Activated CD4-positive, alpha-beta T cell treated with anti-CD3 and anti-CD28 coated beads, Interleukin-2, Interleukin-4, amounts not matched to agents 100 ng/mL and 50 ng/mL, durations not matched to agents 16 hours and 8 hours (primary cell): ENCODE measurements at regions not wholly inside any gene's neighbourhood (a gene's known extent, or its start where the extent isn't known, plus 50 kb on each side); places are given as distances from the start of the nearest gene placed in this dataset.
"Not testable (repeated sequence)": the region's sequence is repeated elsewhere in the genome, so short reads cannot be mapped to it uniquely, and the experiment has no call there.

Source experiments
- DNase-seq: peaks from one replicate; pipeline ENCODE4 v3.0.0-alpha.2; 2020; ENCODE audit warnings: low spot score

GRCh38 chr14:35944847-35945246, 118.7 kb downstream of the BRMS1L start:
- DNase-seq, result peak; percentile 29

GRCh38 chr14:35940291-35940690, 114.2 kb downstream of the BRMS1L start:
- DNase-seq, result peak; percentile 52

GRCh38 chr14:35938770-35939169, 112.6 kb downstream of the BRMS1L start:
- DNase-seq, result no peak

GRCh38 chr14:35934499-35934898, 108.4 kb downstream of the BRMS1L start:
- peak; percentile 74 for DNase-seq

GRCh38 chr14:35932659-35933159, 106.6 kb downstream of the BRMS1L start:
- peak; percentile 54 for DNase-seq

- DNase-seq, result no peak
Measured at GRCh38 chr14:35932136-35932535, 106.0 kb downstream of the BRMS1L start.

- DNase-seq, result no peak
Measured at GRCh38 chr14:35931346-35931745, 105.2 kb downstream of the BRMS1L start.

- DNase-seq, result no peak
Measured at GRCh38 chr14:35929186-35929585, 103.0 kb downstream of the BRMS1L start.

GRCh38 chr14:35927727-35928126, 101.6 kb downstream of the BRMS1L start:
- no peak for DNase-seq

- DNase-seq, result no peak
Measured at GRCh38 chr14:35925319-35925718, 99.2 kb downstream of the BRMS1L start.

GRCh38 chr14:35922590-35922989, 96.5 kb downstream of the BRMS1L start:
- DNase-seq, result not testable (repeated sequence)

GRCh38 chr14:35921745-35922144, 95.6 kb downstream of the BRMS1L start:
- no peak for DNase-seq
